Testis (tissue), 2 donors: ENCODE measurements at regions not wholly inside any gene's neighbourhood (a gene's known extent, or its start where the extent isn't known, plus 50 kb on each side); places are given as distances from the start of the nearest gene placed in this dataset.
"Not testable (repeated sequence)": the region's sequence is repeated elsewhere in the genome, so short reads cannot be mapped to it uniquely, and the experiment has no call there.

Experiments used
- DNase-seq: peaks from one replicate; pipeline ENCODE4 v3.0.0-alpha.2; 2019
- H3K27ac ChIP-seq, 2 donors: fragments of 200-600 bp; sonication (generic); one replicate each; pipeline ENCODE4 v1.5.1; 2019
- H3K27me3 ChIP-seq: fragments of 200-600 bp; sonication (generic); one replicate; pipeline ENCODE4 v1.5.1; 2019
- H3K36me3 ChIP-seq: fragments of 200-600 bp; sonication (generic); one replicate; pipeline ENCODE4 v1.5.1; 2017; ENCODE audit warnings: low read depth; ENCODE audit errors: missing control alignments
- H3K4me1 ChIP-seq: fragments of 200-600 bp; sonication (generic); one replicate; pipeline ENCODE4 v1.5.1; 2019
- H3K4me3 ChIP-seq, 2 donors: fragments of 200-600 bp; sonication (generic); one replicate each; pipeline ENCODE4 v1.5.1; 2017 to 2019
- H3K9me3 ChIP-seq: fragments of 200-600 bp; sonication (generic); one replicate; pipeline ENCODE4 v1.5.1; 2017
- CTCF ChIP-seq, 3 experiments: fragments of 450-650 bp in 2 of 3; fragments of 200-600 bp in 1 of 3; sonication (generic) in 1 of 3; IDR thresholded peaks; one replicate each; pipeline ENCODE4 v1.5.1; 2016 to 2019; ENCODE audit warnings: antibody characterized with exemption in 3 of 3, mild to moderate bottlenecking in 2 of 3, moderate library complexity in 1 of 3
- POLR2A ChIP-seq: fragments of 450-650 bp; IDR thresholded peaks from one replicate; pipeline ENCODE4 v1.6.1; 2017; ENCODE audit warnings: antibody characterized with exemption, mild to moderate bottlenecking, moderate library complexity
- WGBS, 2 donors: methylation state at CpG; one replicate each; pipeline ENCODE4 v1.1.5; 2018; 5-methylcytosine and 5-hydroxymethylcytosine counted together
- intact Hi-C: fragments of 100-400 bp; cut with DNase I; formaldehyde crosslinking; loops from one replicate; pipeline ENCODE4 v1.15.1; 2023; ENCODE audit warnings: low total_unique reads

- intact Hi-C loops: no loop called here
- TF ChIP-seq CTCF (IDR thresholded peaks at IDR 0.05) (no peak), POLR2A (no peak)
- 73 to 78% methylated on average over 5 of the region's 5 CpGs for WGBS, 2 donors
- no peaks in the 10 kb centered on the region for H3K4me1 ChIP-seq
- H3K36me3 ChIP-seq: no peaks in the 10 kb centered on the region
- DNase-seq: no peak
- no peak overlapping the region for H3K4me3 ChIP-seq
- no peaks in the 10 kb centered on the region for H3K9me3 ChIP-seq
- H3K27ac ChIP-seq: no peak overlapping the region
- H3K27me3 ChIP-seq: no peaks in the 10 kb centered on the region
Measured at GRCh38 chr4:96390404-96390803, 550.5 kb downstream of the PDHA2 start.

- TF ChIP-seq POLR2A (no peak), CTCF (IDR thresholded peaks at IDR 0.05) (peak in 1 of 3 experiments; percentile 11)
- Histone ChIP-seq H3K36me3 (no peaks in the 10 kb centered on the region), H3K27ac (no peak overlapping the region), H3K4me1 (no peaks in the 10 kb centered on the region), H3K9me3 (no peaks in the 10 kb centered on the region), H3K4me3 (no peak overlapping the region), H3K27me3 (no peaks in the 10 kb centered on the region)
- no peak for DNase-seq
- intact Hi-C loops: no loop called here
Measured at GRCh38 chr4:96395747-96396146, 555.9 kb downstream of the PDHA2 start.

- H3K27me3 ChIP-seq: no peaks in the 10 kb centered on the region
- H3K4me3 ChIP-seq: no peak overlapping the region
- no peaks in the 10 kb centered on the region for H3K4me1 ChIP-seq
- TF ChIP-seq CTCF (IDR thresholded peaks at IDR 0.05) (no peak), POLR2A (no peak)
- H3K27ac ChIP-seq: no peak overlapping the region
- no peaks in the 10 kb centered on the region for H3K9me3 ChIP-seq
- no peak for DNase-seq
- 55 to 60% methylated on average over 3 of the region's 3 CpGs for WGBS, 2 donors
- intact Hi-C loops: no loop called here
- H3K36me3 ChIP-seq: no peaks in the 10 kb centered on the region
Measured at GRCh38 chr4:96406742-96407141, 566.8 kb downstream of the PDHA2 start.

GRCh38 chr4:96407225-96407624 lies 567.3 kb downstream of the PDHA2 start:
- Histone ChIP-seq H3K27ac (no peak overlapping the region), H3K36me3 (no peaks in the 10 kb centered on the region), H3K4me1 (no peaks in the 10 kb centered on the region), H3K9me3 (no peaks in the 10 kb centered on the region), H3K4me3 (no peak overlapping the region), H3K27me3 (no peaks in the 10 kb centered on the region)
- no peak for TF ChIP-seq POLR2A
- no peak for TF ChIP-seq CTCF (IDR thresholded peaks at IDR 0.05)
- no peak for DNase-seq
- WGBS, 2 donors: 54 to 56% methylated on average over 4 of the region's 4 CpGs
- intact Hi-C loops: no loop called here

- Histone ChIP-seq H3K27me3 (no peaks in the 10 kb centered on the region), H3K4me3 (no peak overlapping the region), H3K36me3 (no peaks in the 10 kb centered on the region), H3K4me1 (no peaks in the 10 kb centered on the region), H3K27ac (no peak overlapping the region), H3K9me3 (no peaks in the 10 kb centered on the region)
- TF ChIP-seq CTCF (IDR thresholded peaks at IDR 0.05) (no peak), POLR2A (no peak)
- WGBS, 2 donors: 50 to 62% methylated on average over 5 of the region's 5 CpGs
- intact Hi-C loops: no loop called here
- no peak for DNase-seq
Measured at GRCh38 chr4:96407738-96408463, 568.0 kb downstream of the PDHA2 start.

- H3K4me3 ChIP-seq, H3K36me3 ChIP-seq, H3K27ac ChIP-seq, H3K9me3 ChIP-seq, DNase-seq, H3K27me3 ChIP-seq, intact Hi-C loops, H3K4me1 ChIP-seq: not testable (repeated sequence)
- 89 to 92% methylated on average over 16 to 21 of the region's 21 CpGs for WGBS, 2 donors
Measured at GRCh38 chr4:96414853-96415252, 575.0 kb downstream of the PDHA2 start.
